Chondrocyte (in vitro differentiated cells): ENCODE measurements at regions not wholly inside any gene's neighbourhood (a gene's known extent, or its start where the extent isn't known, plus 50 kb on each side); places are given as distances from the start of the nearest gene placed in this dataset.

Experiments
- DNase-seq: peaks from one replicate; pipeline ENCODE4 v3.0.0; 2021; ENCODE audit warnings: mixed read lengths, low spot score
- H3K27ac Mint-ChIP-seq: one replicate; pipeline ENCODE4 v1.8.0; 2021; ENCODE audit warnings: mild to moderate bottlenecking, moderate library complexity, mixed read lengths; ENCODE audit not compliant: unreplicated experiment
- H3K27me3 Mint-ChIP-seq: 2 replicates; pipeline ENCODE4 v1.8.0; 2021; ENCODE audit warnings: low read depth, mixed read lengths
- H3K36me3 Mint-ChIP-seq: 2 replicates; pipeline ENCODE4 v1.8.0; 2021; ENCODE audit warnings: low read depth, mixed read lengths
- H3K4me1 Mint-ChIP-seq: 2 replicates; pipeline ENCODE4 v1.8.0; 2021; ENCODE audit warnings: low read depth, mild to moderate bottlenecking, mixed read lengths
- H3K4me3 Mint-ChIP-seq: one replicate; pipeline ENCODE4 v1.8.0; 2021; ENCODE audit warnings: mild to moderate bottlenecking, moderate library complexity, mixed read lengths; ENCODE audit not compliant: unreplicated experiment
- H3K9me3 Mint-ChIP-seq: 2 replicates; pipeline ENCODE4 v1.8.0; 2021; ENCODE audit warnings: low read depth, mixed read lengths
- CTCF ChIP-seq: fragments of 200-600 bp; sonication (generic); IDR thresholded peaks from 2 replicates; pipeline ENCODE4 v1.5.0; 2021; ENCODE audit warnings: antibody characterized with exemption, mild to moderate bottlenecking, moderate library complexity

- DNase-seq = no peak
- H3K9me3 Mint-ChIP-seq = peaks cover 10% of the 10 kb centered on the region
- peaks cover 9% of the 10 kb centered on the region for H3K27me3 Mint-ChIP-seq
- H3K27ac Mint-ChIP-seq = no peak overlapping the region
- no peak overlapping the region for H3K4me3 Mint-ChIP-seq
- H3K4me1 Mint-ChIP-seq = no peaks in the 10 kb centered on the region
- no peaks in the 10 kb centered on the region for H3K36me3 Mint-ChIP-seq
- no peak for TF ChIP-seq CTCF
Measured at GRCh38 chr9:93898026-93898425, 57.1 kb downstream of the BARX1 start.

- Mint-ChIP-seq H3K4me1 (no peaks in the 10 kb centered on the region), H3K4me3 (no peak overlapping the region), H3K27me3 (peaks cover 9% of the 10 kb centered on the region), H3K27ac (no peak overlapping the region), H3K9me3 (peaks cover 15% of the 10 kb centered on the region), H3K36me3 (no peaks in the 10 kb centered on the region)
- no peak for TF ChIP-seq CTCF
- DNase-seq = no peak
Measured at GRCh38 chr9:93897075-93897970, 57.8 kb downstream of the BARX1 start.

GRCh38 chr9:93896496-93897033 is 58.6 kb downstream of the BARX1 start:
- Mint-ChIP-seq H3K36me3 (no peaks in the 10 kb centered on the region), H3K4me1 (no peaks in the 10 kb centered on the region), H3K9me3 (peaks cover 15% of the 10 kb centered on the region), H3K27me3 (peaks cover 7% of the 10 kb centered on the region), H3K4me3 (no peak overlapping the region), H3K27ac (no peak overlapping the region)
- TF ChIP-seq CTCF = no peak
- no peak for DNase-seq

GRCh38 chr9:93896093-93896492 is 59.1 kb downstream of the BARX1 start:
- DNase-seq = no peak
- TF ChIP-seq CTCF = no peak
- no peaks in the 10 kb centered on the region for H3K36me3 Mint-ChIP-seq
- H3K4me1 Mint-ChIP-seq = no peaks in the 10 kb centered on the region
- peaks cover 15% of the 10 kb centered on the region for H3K9me3 Mint-ChIP-seq
- no peak overlapping the region for H3K4me3 Mint-ChIP-seq
- H3K27me3 Mint-ChIP-seq = peaks cover 6% of the 10 kb centered on the region
- H3K27ac Mint-ChIP-seq = no peak overlapping the region

GRCh38 chr9:93895535-93895934 is 59.6 kb downstream of the BARX1 start:
- no peak overlapping the region for H3K27ac Mint-ChIP-seq
- peaks cover 8% of the 10 kb centered on the region for H3K27me3 Mint-ChIP-seq
- DNase-seq = peak; percentile 53
- H3K36me3 Mint-ChIP-seq = no peaks in the 10 kb centered on the region
- TF ChIP-seq CTCF = no peak
- H3K4me1 Mint-ChIP-seq = no peaks in the 10 kb centered on the region
- H3K4me3 Mint-ChIP-seq = no peak overlapping the region
- peaks cover 14% of the 10 kb centered on the region for H3K9me3 Mint-ChIP-seq
